ENCODE measurements at regions not wholly inside any gene's neighbourhood (a gene's known extent, or its start where the extent isn't known, plus 50 kb on each side); places are given as distances from the start of the nearest gene placed in this dataset. TPM values are rescaled to one million over a fixed set of nuclear protein-coding genes. Genes with fewer than 3 reads are reported as not detected.
A peak's percentile ranks its signal among the peaks of the same experiment; 100 is the strongest.

Small RNAs in the stretch of these regions (small RNA-seq; reads per million reads assigned to genes)
- not detected for gene RF00105
- gene SNORD115-1, result not detected
- not detected for gene SNORD115-10
- gene SNORD115-11, result not detected
- not detected for gene SNORD115-12
- gene SNORD115-14, result not detected
- not detected for gene SNORD115-15
- gene SNORD115-16, result not detected
- not detected for gene SNORD115-17
- gene SNORD115-18, result not detected
- not detected for gene SNORD115-19
- gene SNORD115-2, result not detected
- gene SNORD115-20, result not detected
- not detected for gene SNORD115-21
- gene SNORD115-22, result not detected
- gene SNORD115-23, result not detected
- not detected for gene SNORD115-24
- gene SNORD115-25, result not detected
- gene SNORD115-27, result not detected
- not detected for gene SNORD115-28
- not detected for gene SNORD115-29
- not detected for gene SNORD115-3
- gene SNORD115-30, result not detected
- not detected for gene SNORD115-31
- not detected for gene SNORD115-32
- not detected for gene SNORD115-33
- not detected for gene SNORD115-34
- gene SNORD115-35, result not detected
- gene SNORD115-36, result not detected
- not detected for gene SNORD115-37
- gene SNORD115-38, result not detected
- not detected for gene SNORD115-39
- not detected for gene SNORD115-4
- not detected for gene SNORD115-40
- gene SNORD115-41, result not detected
- gene SNORD115-42, result not detected
- gene SNORD115-43, result not detected
- not detected for gene SNORD115-44
- gene SNORD115-45, result not detected
- gene SNORD115-46, result not detected
- not detected for gene SNORD115-47
- not detected for gene SNORD115-5
- gene SNORD115-6, result not detected
- gene SNORD115-7, result not detected
- not detected for gene SNORD115-8
- gene SNORD115-9, result not detected
- gene SNORD116-1, result 0.15 reads per million
- gene SNORD116-10, result not detected
- not detected for gene SNORD116-11
- gene SNORD116-12, result not detected
- 0.29 reads per million for gene SNORD116-13
- 0.88 reads per million, percentile 53 among the genes with 10 or more reads in this experiment for gene SNORD116-14
- gene SNORD116-15, result 0.37 reads per million, percentile 6 among the genes with 10 or more reads in this experiment
- gene SNORD116-16, result 1.8 reads per million, percentile 79 among the genes with 10 or more reads in this experiment
- gene SNORD116-17, result not detected
- 2.2 reads per million, percentile 83 among the genes with 10 or more reads in this experiment for gene SNORD116-18
- not detected for gene SNORD116-19
- not detected for gene SNORD116-2
- not detected for gene SNORD116-22
- not detected for gene SNORD116-23
- gene SNORD116-24, result 1.6 reads per million, percentile 75 among the genes with 10 or more reads in this experiment
- gene SNORD116-25, result 0.55 reads per million, percentile 28 among the genes with 10 or more reads in this experiment
- gene SNORD116-29, result 1.1 reads per million, percentile 63 among the genes with 10 or more reads in this experiment
- gene SNORD116-3, result not detected
- gene SNORD116-30, result not detected
- gene SNORD116-5, result not detected
- 0.11 reads per million for gene SNORD116-6
- not detected for gene SNORD116-7
- 0.29 reads per million for gene SNORD116-8
- not detected for gene SNORD116-9
